ENCODE measurements at regions not wholly inside any gene's neighbourhood (a gene's known extent, or its start where the extent isn't known, plus 50 kb on each side); places are given as distances from the start of the nearest gene placed in this dataset.

DNA sequence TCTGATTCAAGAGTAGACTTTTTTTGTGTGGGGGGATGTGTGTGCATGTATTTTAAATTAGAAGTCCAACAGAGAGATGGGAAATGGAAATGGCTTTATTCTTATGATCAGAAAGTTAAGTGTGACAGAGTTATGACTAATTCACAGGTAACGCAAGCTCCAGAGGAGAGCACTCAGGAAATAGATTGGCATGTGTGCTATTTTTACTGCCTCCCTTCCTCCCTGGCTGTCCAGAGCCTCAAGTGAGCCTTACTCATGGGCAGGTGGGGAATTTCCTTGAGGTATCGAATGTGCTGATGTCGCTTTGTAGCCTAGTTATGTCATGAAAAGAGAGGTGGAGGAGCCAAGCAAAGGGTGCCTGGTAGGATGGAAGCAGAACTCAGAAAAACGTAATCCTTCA lies 70.3 kb upstream of the BDNF start (continued):
- TF ChIP-seq, protein P1, sequence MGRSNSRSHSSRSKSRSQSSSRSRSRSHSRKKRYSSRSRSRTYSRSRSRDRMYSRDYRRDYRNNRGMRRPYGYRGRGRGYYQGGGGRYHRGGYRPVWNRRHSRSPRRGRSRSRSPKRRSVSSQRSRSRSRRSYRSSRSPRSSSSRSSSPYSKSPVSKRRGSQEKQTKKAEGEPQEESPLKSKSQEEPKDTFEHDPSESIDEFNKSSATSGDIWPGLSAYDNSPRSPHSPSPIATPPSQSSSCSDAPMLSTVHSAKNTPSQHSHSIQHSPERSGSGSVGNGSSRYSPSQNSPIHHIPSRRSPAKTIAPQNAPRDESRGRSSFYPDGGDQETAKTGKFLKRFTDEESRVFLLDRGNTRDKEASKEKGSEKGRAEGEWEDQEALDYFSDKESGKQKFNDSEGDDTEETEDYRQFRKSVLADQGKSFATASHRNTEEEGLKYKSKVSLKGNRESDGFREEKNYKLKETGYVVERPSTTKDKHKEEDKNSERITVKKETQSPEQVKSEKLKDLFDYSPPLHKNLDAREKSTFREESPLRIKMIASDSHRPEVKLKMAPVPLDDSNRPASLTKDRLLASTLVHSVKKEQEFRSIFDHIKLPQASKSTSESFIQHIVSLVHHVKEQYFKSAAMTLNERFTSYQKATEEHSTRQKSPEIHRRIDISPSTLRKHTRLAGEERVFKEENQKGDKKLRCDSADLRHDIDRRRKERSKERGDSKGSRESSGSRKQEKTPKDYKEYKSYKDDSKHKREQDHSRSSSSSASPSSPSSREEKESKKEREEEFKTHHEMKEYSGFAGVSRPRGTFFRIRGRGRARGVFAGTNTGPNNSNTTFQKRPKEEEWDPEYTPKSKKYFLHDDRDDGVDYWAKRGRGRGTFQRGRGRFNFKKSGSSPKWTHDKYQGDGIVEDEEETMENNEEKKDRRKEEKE (IDR thresholded peaks at IDR 0.05), result no peak
- TF ChIP-seq, protein P2, sequence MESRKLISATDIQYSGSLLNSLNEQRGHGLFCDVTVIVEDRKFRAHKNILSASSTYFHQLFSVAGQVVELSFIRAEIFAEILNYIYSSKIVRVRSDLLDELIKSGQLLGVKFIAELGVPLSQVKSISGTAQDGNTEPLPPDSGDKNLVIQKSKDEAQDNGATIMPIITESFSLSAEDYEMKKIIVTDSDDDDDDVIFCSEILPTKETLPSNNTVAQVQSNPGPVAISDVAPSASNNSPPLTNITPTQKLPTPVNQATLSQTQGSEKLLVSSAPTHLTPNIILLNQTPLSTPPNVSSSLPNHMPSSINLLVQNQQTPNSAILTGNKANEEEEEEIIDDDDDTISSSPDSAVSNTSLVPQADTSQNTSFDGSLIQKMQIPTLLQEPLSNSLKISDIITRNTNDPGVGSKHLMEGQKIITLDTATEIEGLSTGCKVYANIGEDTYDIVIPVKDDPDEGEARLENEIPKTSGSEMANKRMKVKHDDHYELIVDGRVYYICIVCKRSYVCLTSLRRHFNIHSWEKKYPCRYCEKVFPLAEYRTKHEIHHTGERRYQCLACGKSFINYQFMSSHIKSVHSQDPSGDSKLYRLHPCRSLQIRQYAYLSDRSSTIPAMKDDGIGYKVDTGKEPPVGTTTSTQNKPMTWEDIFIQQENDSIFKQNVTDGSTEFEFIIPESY (IDR thresholded peaks at IDR 0.05), result no peak
- TF ChIP-seq NRF1 (conservative IDR thresholded peaks at IDR 0.05; ENCODE audit: low read depth, low read length) (no peak), ZBED1 (IDR thresholded peaks at IDR 0.05; ENCODE audit: borderline replicate concordance) (no peak), SIN3A (IDR thresholded peaks at IDR 0.05; ENCODE audit: low read depth, low read length) (no peak), BCL11A (IDR thresholded peaks at IDR 0.05; ENCODE audit: low read depth, low read length) (no peak)
- TF ChIP-seq, protein P3, sequence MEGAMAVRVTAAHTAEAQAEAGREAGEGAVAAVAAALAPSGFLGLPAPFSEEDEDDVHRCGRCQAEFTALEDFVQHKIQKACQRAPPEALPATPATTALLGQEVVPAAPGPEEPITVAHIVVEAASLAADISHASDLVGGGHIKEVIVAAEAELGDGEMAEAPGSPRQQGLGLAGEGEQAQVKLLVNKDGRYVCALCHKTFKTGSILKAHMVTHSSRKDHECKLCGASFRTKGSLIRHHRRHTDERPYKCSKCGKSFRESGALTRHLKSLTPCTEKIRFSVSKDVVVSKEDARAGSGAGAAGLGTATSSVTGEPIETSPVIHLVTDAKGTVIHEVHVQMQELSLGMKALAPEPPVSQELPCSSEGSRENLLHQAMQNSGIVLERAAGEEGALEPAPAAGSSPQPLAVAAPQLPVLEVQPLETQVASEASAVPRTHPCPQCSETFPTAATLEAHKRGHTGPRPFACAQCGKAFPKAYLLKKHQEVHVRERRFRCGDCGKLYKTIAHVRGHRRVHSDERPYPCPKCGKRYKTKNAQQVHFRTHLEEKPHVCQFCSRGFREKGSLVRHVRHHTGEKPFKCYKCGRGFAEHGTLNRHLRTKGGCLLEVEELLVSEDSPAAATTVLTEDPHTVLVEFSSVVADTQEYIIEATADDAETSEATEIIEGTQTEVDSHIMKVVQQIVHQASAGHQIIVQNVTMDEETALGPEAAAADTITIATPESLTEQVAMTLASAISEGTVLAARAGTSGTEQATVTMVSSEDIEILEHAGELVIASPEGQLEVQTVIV (IDR thresholded peaks at IDR 0.05; ENCODE audit: borderline replicate concordance, partially characterized antibody), result no peak
